GM23338 (cell line): ENCODE measurements at regions not wholly inside any gene's neighbourhood (a gene's known extent, or its start where the extent isn't known, plus 50 kb on each side); places are given as distances from the start of the nearest gene placed in this dataset.
A peak's percentile ranks its signal among the peaks of the same experiment; 100 is the strongest.

ENCODE experiments used
- ATAC-seq: fragments of 200-7000 bp; cut with Tn5 transposase; 3 replicates; pipeline ENCODE4 v1.9.1; 2020
- DNase-seq: peaks from one replicate; pipeline ENCODE4 v3.0.0-alpha.2; 2015; ENCODE audit warnings: low spot score
- H2AFZ ChIP-seq: fragments of 200-600 bp; sonication (generic); 2 replicates; pipeline ENCODE4 v1.8.0; 2016; ENCODE audit warnings: antibody characterized with exemption, mild to moderate bottlenecking, moderate library complexity
- H3F3A ChIP-seq: fragments of 200-600 bp; sonication (generic); replicated peaks from 2 replicates; pipeline ENCODE4 v1.8.0; 2017; ENCODE audit warnings: antibody characterized with exemption, mixed run types, low read depth
- H3K27ac ChIP-seq: fragments of 200-600 bp; sonication (generic); 2 replicates; pipeline ENCODE4 v1.6.1; 2016; ENCODE audit warnings: low read depth
- H3K27me3 ChIP-seq: fragments of 200-600 bp; sonication (generic); 2 replicates; pipeline ENCODE4 v1.8.0; 2016; ENCODE audit warnings: mild to moderate bottlenecking, mixed run types, moderate library complexity; ENCODE audit not compliant: insufficient read depth
- H3K36me3 ChIP-seq: fragments of 200-600 bp; sonication (generic); 2 replicates; pipeline ENCODE4 v1.8.0; 2016; ENCODE audit warnings: mild to moderate bottlenecking; ENCODE audit not compliant: insufficient read depth
- H3K4me1 ChIP-seq: fragments of 200-600 bp; sonication (generic); 2 replicates; pipeline ENCODE4 v1.8.0; 2016; ENCODE audit warnings: mild to moderate bottlenecking, moderate library complexity; ENCODE audit not compliant: insufficient read depth
- H3K4me2 ChIP-seq: fragments of 200-600 bp; sonication (generic); 2 replicates; pipeline ENCODE4 v1.7.1; 2017; ENCODE audit warnings: mixed run types
- H3K4me3 ChIP-seq: fragments of 200-600 bp; sonication (generic); 2 replicates; pipeline ENCODE4 v1.6.1; 2016; ENCODE audit warnings: mixed run types
- H3K79me2 ChIP-seq: fragments of 200-600 bp; sonication (generic); replicated peaks from 2 replicates; pipeline ENCODE4 v1.8.0; 2017; ENCODE audit warnings: mild to moderate bottlenecking; ENCODE audit not compliant: insufficient read depth
- H3K9me2 ChIP-seq: fragments of 200-600 bp; sonication (generic); 2 replicates; pipeline ENCODE4 v1.8.0; 2017; ENCODE audit not compliant: insufficient read depth
- H4K20me1 ChIP-seq: fragments of 200-600 bp; sonication (generic); replicated peaks from 2 replicates; pipeline ENCODE4 v1.8.0; 2017; ENCODE audit warnings: mild to moderate bottlenecking; ENCODE audit not compliant: insufficient read depth
- H3K27ac Mint-ChIP-seq: 2 replicates; pipeline ENCODE4 v1.8.0; 2020; ENCODE audit warnings: inconsistent platforms, mild to moderate bottlenecking, moderate library complexity, mixed read lengths
- H3K27me3 Mint-ChIP-seq: 3 replicates; pipeline ENCODE4 v1.8.0; 2022; ENCODE audit warnings: low read depth, mild to moderate bottlenecking, moderate library complexity, mixed read lengths, inconsistent platforms; ENCODE audit not compliant: insufficient read depth, poor library complexity
- H3K36me3 Mint-ChIP-seq: 3 replicates; pipeline ENCODE4 v1.8.0; 2021; ENCODE audit warnings: low read depth, mild to moderate bottlenecking, inconsistent platforms, moderate library complexity, mixed read lengths
- H3K4me1 Mint-ChIP-seq: 3 replicates; pipeline ENCODE4 v1.8.0; 2020; ENCODE audit warnings: mild to moderate bottlenecking, inconsistent platforms, mixed read lengths
- H3K4me3 Mint-ChIP-seq: 3 replicates; pipeline ENCODE4 v1.8.0; 2021; ENCODE audit warnings: moderate library complexity, mild to moderate bottlenecking, inconsistent platforms, mixed read lengths
- H3K9me3 Mint-ChIP-seq: 3 replicates; pipeline ENCODE4 v1.8.0; 2020; ENCODE audit warnings: moderate library complexity, mild to moderate bottlenecking, inconsistent platforms, mixed read lengths
- CREB1 ChIP-seq: fragments of 250-450 bp; sonication (Bioruptor Pico); IDR thresholded peaks from 2 replicates; pipeline ENCODE4 v1.5.0; 2020; ENCODE audit warnings: low read depth, mild to moderate bottlenecking, moderate library complexity
- CTCF ChIP-seq, 2 experiments: fragments of 200-600 bp in 1 of 2; sonication (generic) in 1 of 2; conservative IDR thresholded peaks; 2 replicates each; pipeline versions ENCODE4 v1.5.1 to v1.6.1; 2016 to 2017; ENCODE audit warnings: antibody characterized with exemption in 2 of 2, low read depth in 2 of 2, mild to moderate bottlenecking in 2 of 2, moderate library complexity in 1 of 2
- EZH2 ChIP-seq: fragments of 200-600 bp; sonication (generic); IDR thresholded peaks from one replicate; pipeline ENCODE4 v1.8.0; 2017; ENCODE audit warnings: antibody characterized with exemption, mild to moderate bottlenecking, low read depth; ENCODE audit not compliant: unreplicated experiment
- EZH2phosphoT487 ChIP-seq: fragments of 200-600 bp; sonication (generic); IDR thresholded peaks from one replicate; pipeline ENCODE4 v1.8.1; 2018; ENCODE audit warnings: antibody characterized with exemption; ENCODE audit not compliant: unreplicated experiment
- JUNB ChIP-seq: IDR thresholded peaks from one replicate; pipeline ENCODE4 v1.6.1; 2016; ENCODE audit warnings: antibody characterized with exemption; ENCODE audit not compliant: unreplicated experiment
- NANOG ChIP-seq: IDR thresholded peaks from 2 replicates; pipeline ENCODE4 v1.6.1; 2016; ENCODE audit warnings: antibody characterized with exemption, borderline replicate concordance
- POLR2AphosphoS5 ChIP-seq: IDR thresholded peaks from 2 replicates; pipeline ENCODE4 v1.6.1; 2016; ENCODE audit warnings: antibody characterized with exemption, low read depth
- REST ChIP-seq: IDR thresholded peaks from one replicate; pipeline ENCODE4 v1.6.1; 2018; ENCODE audit warnings: antibody characterized with exemption; ENCODE audit not compliant: unreplicated experiment
- STAT1 ChIP-seq: IDR thresholded peaks from one replicate; pipeline ENCODE4 v1.6.1; 2016; ENCODE audit warnings: antibody characterized with exemption; ENCODE audit not compliant: unreplicated experiment
- ZNF114 ChIP-seq: fragments of 250-450 bp; sonication (Bioruptor Pico); IDR thresholded peaks from 2 replicates; pipeline ENCODE4 v1.5.0; 2020; ENCODE audit warnings: mild to moderate bottlenecking, moderate library complexity
- ZNF331 ChIP-seq: fragments of 250-450 bp; sonication (Bioruptor Pico); IDR thresholded peaks from 2 replicates; pipeline ENCODE4 v1.5.0; 2020; ENCODE audit warnings: low read depth, mild to moderate bottlenecking, moderate library complexity
- ZNF462 ChIP-seq: fragments of 250-450 bp; sonication (Bioruptor Pico); IDR thresholded peaks from 2 replicates; pipeline ENCODE4 v1.5.0; 2020; ENCODE audit warnings: mild to moderate bottlenecking, moderate library complexity
- TF ChIP-seq, protein P1 (sequence below): IDR thresholded peaks from 2 replicates; pipeline ENCODE4 v1.6.1; 2016; ENCODE audit warnings: antibody characterized with exemption

DNA sequence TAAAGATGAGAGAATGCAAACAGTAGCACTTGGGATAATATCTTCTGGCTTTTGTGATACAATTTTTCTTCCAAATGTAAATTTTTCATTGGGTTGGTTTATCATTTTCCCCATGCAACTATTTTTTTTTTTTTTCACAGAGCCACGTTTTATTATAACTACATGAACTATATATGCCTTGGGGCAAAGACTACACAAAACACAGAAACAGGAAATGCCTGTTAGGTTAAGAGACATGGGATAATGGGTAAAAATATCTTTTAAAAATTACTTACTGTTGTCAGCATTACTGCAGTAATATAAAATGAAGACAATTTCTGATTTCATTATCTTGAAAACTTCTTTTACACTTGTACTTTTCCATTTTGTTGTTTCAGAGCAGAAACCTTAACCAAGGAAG is 74.6 kb downstream of the DISP1 start:
- H3K79me2 ChIP-seq = no peaks in the 10 kb centered on the region
- H3K9me3 Mint-ChIP-seq = peaks cover 4% of the 10 kb centered on the region
- no peaks in the 10 kb centered on the region for H3K36me3 ChIP-seq
- H4K20me1 ChIP-seq = no peaks in the 10 kb centered on the region
- H3K27ac Mint-ChIP-seq = 0 out of 2 replicates have a peak overlapping the region, but pooled peaks have one; percentile 10
- peaks cover 10% of the 10 kb centered on the region; the same call in 2 of the 3 replicates for H3K36me3 Mint-ChIP-seq
- H3K4me2 ChIP-seq = no peak overlapping the region
- H3K9me2 ChIP-seq = no peaks in the 10 kb centered on the region
- TF ChIP-seq STAT1 (no peak), JUNB (no peak), CTCF (conservative IDR thresholded peaks at IDR 0.05; ENCODE audit: low read depth in 2 of 2) (no peak), ZNF114 (CRISPR knock-in tag) (no peak), ZNF331 (CRISPR knock-in tag) (no peak), REST (no peak), CREB1 (CRISPR knock-in tag) (no peak), NANOG (no peak), ZNF462 (no peak), EZH2 (no peak), EZH2phosphoT487 (no peak), POLR2AphosphoS5 (no peak)
- TF ChIP-seq, protein P1, sequence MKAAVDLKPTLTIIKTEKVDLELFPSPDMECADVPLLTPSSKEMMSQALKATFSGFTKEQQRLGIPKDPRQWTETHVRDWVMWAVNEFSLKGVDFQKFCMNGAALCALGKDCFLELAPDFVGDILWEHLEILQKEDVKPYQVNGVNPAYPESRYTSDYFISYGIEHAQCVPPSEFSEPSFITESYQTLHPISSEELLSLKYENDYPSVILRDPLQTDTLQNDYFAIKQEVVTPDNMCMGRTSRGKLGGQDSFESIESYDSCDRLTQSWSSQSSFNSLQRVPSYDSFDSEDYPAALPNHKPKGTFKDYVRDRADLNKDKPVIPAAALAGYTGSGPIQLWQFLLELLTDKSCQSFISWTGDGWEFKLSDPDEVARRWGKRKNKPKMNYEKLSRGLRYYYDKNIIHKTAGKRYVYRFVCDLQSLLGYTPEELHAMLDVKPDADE = no peak
- DNase-seq (no peak), ATAC-seq (no peak)
- no peak overlapping the region for H3K4me3 ChIP-seq
- H3K4me1 Mint-ChIP-seq = 0 out of 3 replicates have a peak, but pooled peaks cover 2% of the 10 kb centered on the region
- no peak overlapping the region for H3K27ac ChIP-seq
- H3F3A ChIP-seq = no peaks in the 10 kb centered on the region
- H3K27me3 ChIP-seq = no peaks in the 10 kb centered on the region
- no peaks in the 10 kb centered on the region for H3K27me3 Mint-ChIP-seq
- no peaks in the 10 kb centered on the region for H3K4me1 ChIP-seq
- H3K4me3 Mint-ChIP-seq = no peak overlapping the region
- H2AFZ ChIP-seq = no peak overlapping the region
